Kidney glomerular epithelial cell (primary cell): ENCODE measurements at regions not wholly inside any gene's neighbourhood (a gene's known extent, or its start where the extent isn't known, plus 50 kb on each side); places are given as distances from the start of the nearest gene placed in this dataset.
"Not testable (repeated sequence)": the region's sequence is repeated elsewhere in the genome, so short reads cannot be mapped to it uniquely, and the experiment has no call there.

ENCODE experiments used
- DNase-seq: peaks from one replicate; lab custom pipeline; 2025; lab: John Stamatoyannopoulos, UW

DNA sequence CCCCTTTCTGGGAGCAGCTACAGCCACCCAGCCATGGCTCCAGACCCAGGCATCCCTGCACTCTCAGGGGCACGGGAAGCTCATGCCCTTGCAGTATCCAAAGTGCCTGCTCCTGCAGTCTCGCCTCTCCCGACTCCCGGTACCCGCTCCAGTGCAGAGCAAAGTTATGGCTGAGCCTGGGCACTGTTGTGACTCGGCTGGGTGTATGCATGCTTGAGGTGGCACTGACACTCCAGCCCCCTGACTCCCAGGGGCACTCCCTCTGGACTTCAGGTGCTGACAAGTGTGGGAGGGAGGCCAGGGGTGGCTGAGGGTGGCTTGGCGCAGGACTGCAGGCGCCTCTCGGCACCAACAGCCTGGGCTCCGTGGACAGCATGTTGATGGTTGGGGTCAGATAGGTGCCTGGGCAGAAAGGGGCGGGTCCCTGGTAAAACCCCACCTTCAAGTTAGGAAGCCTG lies 580.1 kb upstream of the ADGRL2 start:
- no peak for DNase-seq

DNA sequence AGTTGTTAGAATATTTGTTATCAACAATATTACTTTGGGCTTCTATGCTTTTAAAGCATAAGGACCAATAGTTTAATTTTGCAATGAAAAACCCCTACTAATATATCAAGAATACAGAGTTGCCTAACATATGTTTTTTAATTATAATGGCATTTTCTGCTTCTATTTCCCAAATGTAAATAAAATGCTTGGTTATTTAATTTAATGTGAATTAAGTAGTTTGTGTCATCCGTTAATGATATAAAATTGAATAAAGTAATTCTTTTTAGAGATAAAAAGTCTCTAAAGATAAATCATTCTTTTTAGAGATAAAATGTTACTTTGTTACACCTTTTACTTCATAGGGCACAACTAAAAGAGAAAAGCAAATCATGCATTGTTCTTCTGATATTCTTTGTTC lies 583.7 kb upstream of the ADGRL2 start:
- DNase-seq = no peak

DNA sequence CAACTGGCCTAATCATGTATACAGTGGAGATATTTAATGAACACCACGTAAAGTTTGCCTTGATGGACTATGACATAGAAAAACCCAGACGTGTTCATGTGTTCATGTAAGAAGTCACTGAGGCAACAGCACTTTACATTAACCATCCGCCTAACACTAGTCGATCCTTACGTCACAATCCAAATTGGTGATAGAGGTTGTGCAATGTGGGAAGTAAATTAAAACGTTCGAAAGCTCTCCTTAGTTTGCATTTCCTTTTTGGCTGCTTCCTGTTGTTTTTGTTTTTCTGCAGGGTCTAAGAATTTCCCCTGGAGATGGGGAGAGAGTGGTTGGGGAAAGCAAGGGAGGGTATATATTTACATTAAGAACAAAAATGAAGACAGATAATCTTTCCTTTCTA lies 587.5 kb upstream of the ADGRL2 start:
- no peak for DNase-seq

DNA sequence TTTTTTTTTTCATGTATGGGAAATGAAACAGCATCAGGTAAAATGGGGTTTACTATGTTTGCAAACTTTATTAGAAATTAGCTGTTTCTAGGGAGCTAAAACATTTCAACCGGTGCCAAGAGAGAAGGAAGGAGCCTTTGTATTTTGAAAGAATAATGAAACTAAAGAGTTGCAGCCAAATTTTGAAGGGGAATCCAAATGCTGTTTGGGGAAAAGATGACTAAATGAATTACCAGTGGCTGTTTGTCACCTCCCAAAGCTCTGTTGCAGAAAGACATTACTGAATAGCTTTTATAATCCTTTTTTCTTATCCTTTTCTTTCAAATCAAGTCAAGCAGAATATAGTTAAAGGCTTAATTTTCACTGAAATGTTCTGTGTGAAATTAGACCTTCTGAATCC lies 591.3 kb upstream of the ADGRL2 start:
- DNase-seq = no peak

DNA sequence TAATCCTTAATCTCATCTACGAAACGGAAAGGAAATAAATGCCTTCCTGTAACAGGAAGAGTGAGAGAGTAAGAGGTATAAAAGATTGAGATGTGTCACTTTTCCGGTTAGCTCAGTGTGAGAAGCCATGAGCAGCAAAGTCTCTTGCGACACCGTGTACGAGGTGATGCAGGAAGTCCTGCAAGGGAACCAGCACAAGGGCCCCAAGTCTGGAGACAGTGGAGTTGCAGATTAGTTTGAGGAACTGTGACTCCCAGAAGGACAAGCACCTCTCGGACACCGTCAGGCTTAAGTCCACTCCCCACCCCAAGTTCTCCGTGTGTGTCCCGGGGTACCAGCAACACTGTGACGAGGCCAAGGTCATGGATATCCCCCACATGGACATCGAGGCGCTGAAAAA lies 592.3 kb upstream of the ADGRL2 start:
- DNase-seq = no peak

DNA sequence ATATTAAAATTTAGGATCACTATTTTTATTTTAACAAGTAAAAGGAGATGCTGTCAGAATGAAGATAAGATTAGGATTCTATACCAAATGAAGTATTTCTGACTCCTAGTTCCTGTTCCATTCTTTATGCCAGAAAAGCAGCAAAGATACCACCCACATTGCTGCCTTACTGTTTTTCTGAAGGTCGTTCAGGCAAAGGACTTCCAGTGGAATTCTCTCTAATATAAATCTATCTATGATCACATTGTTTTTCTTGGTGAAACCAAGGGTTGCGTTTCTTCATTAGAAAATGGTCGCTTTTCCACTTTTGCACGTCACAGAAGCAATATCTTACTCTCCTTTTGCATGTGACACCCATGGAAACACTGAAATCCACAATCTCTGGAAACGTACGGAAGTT lies 594.8 kb upstream of the ADGRL2 start:
- DNase-seq = no peak

DNA sequence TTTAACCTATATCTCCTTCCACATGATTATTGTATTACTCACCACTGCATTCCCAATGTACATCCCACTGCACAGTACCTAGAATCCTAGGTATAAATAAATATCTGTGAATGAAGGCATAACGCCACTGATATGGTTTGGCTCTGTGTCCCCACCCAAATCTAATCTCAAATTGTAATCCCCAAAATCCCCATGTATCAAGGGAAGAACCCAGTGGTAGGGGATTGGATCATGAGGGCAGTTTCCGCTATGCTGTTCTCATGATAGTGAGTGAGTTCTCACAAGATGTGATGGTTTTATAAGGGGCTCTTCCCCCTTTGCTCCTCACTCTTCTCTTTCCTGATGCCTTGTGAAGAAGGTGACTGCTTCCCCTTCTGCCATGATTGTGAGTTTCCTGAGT lies 599.0 kb upstream of the ADGRL2 start:
- no peak for DNase-seq

DNA sequence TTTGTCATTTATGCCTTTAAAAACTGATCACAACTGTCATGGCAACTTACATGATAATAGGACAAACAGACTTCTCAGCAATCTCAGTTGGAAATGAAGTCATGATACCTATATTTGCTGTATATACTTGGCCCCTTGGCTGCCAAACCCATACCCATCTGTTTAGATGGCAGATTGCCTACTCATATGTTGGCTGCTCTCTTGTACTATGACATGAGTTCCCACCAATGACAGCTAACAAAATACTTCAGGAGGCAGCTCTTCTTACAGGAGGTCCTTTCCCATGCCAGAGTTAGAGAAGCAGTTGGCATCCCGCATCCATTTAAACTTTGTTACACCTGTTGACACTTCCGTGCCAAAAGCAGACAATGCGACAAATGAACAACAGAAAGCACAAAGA lies 603.1 kb upstream of the ADGRL2 start:
- DNase-seq = no peak

DNA sequence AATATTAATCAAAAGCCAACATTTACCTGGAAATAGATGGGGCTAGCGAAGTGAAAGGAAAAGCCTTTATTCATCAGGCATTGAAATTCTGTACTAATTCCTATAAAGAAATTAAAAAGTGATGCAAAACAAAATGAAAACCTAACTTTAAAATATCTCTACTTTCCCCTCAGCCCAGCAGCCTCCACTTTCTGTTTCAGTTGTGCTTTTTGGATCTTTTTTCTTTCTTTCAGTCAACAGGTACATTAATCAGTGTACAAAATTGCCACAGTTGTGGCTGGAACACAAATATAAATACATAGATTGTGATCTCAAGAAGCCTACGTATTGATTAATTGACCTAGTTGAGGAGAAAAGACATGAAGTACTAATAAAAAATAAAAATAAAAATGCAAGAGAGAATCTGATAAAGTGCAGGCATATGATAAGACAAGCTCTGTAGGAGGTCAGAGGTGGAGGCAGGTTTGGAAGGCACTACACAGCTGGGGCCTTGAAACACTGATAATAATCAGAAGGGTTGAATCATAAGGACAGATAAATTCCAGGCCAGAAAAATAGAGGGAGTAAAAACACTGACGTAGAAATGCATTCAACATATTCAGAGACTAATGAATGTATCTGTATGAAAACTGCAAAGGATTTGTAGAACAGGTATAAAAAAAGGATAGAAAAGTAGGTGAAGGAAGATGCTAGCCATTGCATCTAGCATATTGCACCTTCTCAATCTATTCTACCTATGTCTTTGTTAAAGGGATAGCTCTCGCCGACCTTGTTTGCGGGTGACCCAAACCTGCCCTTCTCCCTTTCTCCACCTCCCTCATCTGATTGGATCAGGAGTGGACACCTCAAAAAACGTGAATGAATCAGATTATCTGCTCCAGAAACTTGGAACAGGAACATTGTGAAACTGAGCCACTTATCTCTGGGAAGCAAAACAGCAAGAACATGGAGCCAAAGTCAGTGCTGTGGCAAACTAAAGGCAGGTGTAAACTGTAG lies 607.8 kb upstream of the ADGRL2 start:
- DNase-seq = no peak

DNA sequence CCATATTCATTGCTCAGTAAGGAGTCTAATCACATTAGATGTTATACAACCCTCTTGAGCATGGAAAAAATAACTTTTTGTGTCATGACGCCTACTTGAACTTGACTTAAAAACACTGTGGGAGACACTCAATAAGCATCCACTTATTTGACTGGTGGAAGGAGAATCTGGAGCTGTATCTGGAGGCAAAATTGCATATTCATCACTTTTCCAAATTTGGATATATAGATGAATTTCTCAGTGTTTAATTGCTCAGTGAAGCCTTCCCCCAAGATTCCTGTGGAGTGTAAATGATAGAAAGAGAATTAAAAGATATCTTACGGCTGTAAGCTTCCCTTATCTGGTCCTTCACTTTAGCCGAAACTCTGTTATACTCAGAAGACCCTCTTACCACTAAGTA lies 610.7 kb upstream of the ADGRL2 start:
- DNase-seq = no peak

DNA sequence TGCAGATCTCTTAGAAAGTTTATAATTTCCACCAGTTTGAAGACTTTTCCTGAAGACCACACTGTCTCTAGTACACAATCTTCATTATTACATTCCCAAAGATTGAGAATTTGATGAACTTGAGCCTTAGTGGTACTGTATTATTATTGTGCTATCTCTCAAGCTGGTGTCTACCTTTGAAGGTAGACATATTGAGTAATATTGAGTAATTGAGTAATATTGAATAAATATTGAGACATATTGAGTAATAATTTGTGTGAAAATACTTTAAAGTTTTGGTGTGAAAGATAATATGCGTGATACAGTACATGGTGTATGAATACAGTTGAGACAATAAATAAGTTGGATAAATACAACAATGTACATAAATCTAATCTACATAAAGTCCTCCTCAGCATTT lies 613.1 kb upstream of the ADGRL2 start:
- no peak for DNase-seq

DNA sequence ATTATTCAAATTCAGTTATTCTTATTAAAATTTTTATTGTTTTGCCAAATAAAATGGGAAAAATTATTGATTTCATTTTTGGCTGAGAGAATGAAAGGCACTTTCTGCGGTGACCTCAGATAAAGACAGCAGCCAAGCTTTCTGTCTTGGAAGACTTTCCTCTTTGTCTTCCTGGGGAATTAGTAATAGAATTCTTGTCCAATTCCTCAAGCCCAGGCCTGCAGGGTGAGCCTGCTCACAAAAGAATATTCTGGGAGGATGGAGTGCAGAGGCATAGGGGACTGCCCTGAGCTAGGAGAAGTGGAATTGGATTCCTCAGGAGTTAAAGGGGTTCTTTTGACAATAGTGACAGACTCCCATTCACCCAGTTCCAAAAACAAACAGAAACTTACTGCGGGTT lies 614.5 kb upstream of the ADGRL2 start:
- DNase-seq = no peak

DNA sequence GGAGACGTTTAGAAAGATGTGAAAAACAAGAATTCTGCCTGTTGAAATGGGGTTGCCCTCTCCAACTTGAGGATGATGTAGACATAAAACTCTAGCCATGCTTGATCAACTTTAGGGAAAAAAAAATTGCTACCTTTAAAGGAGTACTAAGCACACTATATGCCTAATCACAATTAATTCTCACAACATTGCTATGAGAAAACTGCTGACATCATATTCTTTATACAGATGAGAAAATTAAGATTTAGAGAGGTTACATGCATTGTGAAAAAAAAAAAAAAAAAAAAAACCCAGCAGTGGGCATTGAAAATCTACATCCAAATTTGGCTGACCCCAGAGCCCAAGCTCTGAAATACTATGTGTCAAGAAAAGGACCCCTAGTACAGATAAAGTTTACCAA lies 617.2 kb upstream of the ADGRL2 start:
- no peak for DNase-seq

DNA sequence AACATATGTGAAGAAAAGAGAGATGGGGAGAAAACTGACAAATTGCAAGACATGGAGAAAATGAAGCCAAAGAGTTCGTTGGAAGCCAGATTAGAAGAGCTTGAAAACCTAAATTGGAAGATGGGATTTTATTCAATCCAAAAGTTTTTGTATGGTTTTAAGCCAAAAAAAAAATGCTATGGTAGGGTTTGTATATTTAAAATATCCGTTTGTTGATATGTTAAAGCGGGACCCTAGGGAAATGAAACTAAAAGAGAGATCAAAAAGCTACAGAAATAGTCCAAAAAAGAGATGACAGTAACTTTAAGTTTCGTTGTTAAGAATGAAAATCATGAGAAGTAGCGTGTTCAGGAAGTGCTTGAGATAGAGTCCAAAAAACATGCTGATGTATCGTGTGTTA lies 617.7 kb upstream of the ADGRL2 start:
- no peak for DNase-seq

DNA sequence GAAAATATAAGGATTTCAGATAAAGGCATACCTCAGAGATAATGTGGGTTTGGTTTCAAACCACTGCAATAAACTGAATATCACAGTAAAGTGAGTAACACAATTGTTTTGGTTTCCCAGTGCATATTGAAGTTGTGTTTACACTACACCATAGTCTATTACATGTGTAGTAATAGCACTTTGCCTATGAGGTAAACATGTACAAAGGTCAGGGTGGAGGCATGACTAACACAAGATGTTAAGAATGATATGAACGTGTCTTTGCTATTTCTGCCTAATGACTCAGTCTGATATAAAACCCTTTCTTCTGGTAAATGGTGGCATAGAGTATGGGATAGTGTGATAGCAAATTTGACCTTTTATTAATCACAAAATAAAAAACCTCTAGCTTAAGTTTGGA lies 621.5 kb upstream of the ADGRL2 start:
- peak; percentile 67 for DNase-seq

DNA sequence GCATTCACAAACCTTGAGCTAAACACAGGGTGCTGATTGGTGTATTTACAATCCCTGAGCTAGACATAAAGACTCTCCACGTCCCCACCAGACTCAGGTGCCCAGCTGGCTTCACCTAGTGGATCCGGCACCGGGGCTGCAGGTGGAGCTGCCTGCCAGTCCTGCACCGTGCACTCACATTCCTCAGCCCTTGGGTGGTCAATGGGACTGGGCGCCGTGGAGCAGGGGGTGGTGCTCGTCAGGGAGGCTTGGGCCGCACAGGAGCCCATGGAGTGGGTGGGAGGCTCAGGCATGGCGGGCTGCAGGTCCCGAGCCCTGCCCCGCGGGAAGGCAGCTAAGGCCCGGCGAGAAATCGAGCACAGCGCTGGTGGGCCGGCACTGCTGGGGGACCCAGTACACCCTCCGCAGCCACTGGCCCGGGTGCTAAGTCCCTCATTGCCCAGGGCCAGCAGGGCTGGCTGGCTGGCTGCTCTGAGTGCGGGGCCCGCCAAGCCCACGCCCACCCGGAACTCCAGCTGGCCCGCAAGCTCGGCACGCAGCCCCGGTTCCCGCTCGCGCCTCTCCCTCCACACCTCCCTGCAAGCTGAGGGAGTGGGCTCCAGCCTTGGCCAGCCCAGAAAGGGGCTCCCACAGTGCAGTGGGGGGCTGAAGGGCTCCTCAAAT lies 622.2 kb upstream of the ADGRL2 start:
- DNase-seq = not testable (repeated sequence)

DNA sequence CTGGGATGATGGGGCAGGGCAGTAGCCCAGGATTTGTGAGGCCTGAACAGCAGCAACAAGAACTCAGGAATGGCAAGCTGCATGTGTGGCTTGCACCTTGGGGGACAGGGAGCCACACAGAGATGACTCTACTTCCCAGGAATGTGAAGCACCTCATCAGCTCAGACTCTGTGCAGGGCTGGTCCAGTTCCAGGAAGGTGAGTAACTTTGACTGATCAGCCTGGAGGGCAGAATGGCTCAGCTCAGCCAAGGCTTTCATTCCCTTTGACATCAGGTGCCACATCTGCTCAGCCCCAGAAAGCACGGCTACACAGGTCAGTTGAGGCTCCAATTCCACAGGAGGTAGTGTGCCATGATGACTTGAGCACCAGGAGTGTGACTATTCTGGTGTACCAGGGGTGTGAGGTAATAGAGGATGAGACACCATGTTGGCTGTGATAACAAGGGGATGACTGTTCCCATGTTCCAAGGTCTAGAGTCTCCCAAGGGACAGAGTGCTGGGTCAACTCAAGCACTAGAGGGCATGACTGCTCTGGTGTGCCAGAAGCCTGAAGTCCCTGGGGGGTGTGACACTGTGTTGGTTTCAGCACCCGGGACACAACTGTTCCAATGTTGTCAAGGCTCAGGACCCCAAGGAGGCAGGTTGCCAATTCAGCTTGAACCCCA lies 625.8 kb upstream of the ADGRL2 start:
- peak; percentile 91 for DNase-seq

DNA sequence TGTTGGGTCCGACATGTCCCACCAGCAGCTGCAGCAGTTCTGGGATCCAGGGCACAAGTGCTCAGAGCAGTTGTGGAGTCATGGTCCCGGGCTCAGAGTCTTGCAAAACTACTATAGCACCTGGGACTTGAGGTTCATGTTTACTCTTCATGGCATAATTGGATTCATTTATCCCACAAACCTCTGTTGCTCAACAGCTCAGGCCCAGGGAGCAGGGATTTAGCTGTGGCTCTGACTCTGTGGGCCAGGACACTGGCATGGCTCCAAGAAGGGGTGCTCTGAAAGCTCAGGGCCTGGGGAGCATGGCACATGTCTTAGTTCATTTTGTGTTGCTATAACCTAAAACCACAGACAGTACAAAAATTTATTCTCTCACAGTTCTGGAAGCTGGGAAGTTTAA lies 626.7 kb upstream of the ADGRL2 start:
- no peak for DNase-seq

DNA sequence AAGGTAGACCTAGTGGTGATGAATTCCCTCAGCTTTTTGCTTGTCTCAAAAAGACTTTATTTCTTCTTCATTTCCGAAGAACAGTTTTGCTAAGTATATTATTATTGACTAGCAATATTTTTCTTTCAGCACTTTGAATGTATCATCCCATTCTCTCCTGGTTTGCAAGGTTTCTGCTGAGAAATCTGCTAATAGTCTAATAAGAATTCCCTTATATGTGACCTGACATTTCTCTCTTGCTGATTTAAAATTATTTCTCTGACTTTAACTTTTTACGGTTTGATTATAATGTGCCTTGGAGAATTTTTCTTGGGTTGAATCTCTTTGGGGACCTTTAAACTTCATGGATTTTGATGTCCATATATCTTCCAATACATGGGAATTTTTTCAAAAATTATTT lies 628.3 kb upstream of the ADGRL2 start:
- no peak for DNase-seq

DNA sequence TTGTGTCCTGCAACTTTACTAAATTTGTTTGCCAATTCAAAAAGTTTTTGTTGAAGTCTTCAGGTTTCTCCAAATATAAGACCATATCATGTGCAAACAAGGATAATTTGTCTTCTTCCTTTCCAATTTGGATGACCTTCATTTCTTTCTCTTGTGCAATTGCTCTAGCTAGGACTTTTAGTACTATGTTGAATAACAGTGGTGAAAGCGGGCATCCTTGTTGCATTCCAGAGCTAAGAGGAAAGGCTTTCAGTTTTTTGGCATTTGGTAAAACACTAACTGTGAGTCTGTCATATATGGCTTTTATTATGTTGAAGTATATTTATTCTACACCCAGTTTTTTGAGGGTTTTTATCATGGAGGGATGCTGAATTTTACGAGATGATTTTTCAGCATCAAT lies 630.0 kb upstream of the ADGRL2 start:
- DNase-seq = no peak

DNA sequence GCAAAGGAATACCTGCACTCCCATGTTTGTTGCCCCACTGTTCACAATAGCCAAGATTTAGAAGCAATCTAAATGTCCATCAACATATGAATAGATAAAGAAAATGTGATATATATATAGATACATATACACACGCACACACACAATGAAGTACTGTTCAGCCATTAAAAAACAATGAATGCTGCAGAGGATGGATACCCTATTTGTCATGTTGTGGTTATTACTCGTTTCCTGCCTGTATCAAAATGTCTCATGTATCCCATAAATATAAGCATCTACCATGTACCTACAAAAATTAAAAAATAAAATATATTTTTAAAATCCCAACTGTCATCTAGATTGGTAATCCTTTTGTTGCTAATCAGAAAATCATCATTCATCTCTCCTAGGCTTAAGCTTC lies 634.8 kb upstream of the ADGRL2 start:
- no peak for DNase-seq

DNA sequence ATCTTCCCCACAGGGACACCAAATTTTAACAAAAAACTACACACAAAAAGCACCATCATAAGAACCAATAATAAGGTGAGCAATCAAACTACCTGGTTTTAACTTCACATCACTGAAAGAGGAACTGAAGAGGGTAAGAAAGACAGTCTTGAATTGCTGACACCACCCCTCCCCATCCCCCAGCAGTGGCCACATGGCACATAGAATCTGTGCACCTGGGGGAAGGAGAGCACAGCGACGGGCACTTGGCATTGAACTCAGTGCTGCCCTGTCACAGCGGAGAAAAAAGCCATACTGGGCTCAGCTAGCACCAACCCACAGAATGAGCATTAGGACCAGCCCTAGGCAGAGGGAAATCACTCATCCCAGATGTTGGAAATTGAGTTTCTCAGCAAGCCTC lies 640.0 kb upstream of the ADGRL2 start:
- no peak for DNase-seq

DNA sequence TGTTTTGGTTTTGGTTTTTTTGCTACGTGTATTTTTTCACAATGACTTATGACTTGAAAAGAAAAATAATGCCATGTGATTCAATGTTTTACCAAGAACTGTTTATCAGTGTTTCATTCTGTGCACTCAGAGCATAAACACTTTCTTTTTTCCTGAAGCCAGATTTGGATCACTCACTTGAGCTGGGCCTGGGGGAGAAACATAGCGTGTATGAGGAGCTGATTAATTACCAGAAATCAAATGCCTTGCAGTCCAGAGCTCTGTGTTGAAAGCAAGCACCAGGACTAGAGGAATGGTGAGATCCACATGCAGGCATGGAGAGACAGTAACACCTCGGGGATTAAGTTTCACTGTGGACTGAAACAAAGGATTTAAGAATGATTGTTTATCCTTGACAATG lies 642.1 kb upstream of the ADGRL2 start:
- peak; percentile 55 for DNase-seq
